ENCODE measurements at regions not wholly inside any gene's neighbourhood (a gene's known extent, or its start where the extent isn't known, plus 50 kb on each side); places are given as distances from the start of the nearest gene placed in this dataset.

DNA sequence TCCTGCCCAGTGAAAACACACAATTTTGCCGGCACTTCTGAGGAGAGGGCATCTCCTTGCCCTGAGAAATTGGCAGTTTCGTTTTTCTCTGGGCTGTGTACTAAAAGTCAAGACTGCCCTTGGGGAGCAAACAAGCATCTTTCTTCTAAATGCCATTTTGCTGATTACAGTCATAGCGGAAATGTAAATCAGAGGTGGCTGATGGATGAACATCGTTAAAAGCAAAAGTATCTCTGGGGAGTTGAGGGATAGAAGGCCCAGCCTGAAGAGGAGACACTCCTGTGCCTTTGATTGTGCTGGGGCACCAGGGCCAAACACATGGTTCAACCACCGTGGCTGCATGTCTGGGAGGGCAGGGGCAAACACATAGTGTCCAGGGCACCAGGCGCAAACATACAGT, 49.8 kb downstream of the ABCC12 start:
- Mint-ChIP-seq H3K4me1 (ENCODE audit: low read depth) (peaks cover 7% of the 10 kb centered on the region), H3K4me3 (ENCODE audit: unreplicated experiment) (no peak overlapping the region), H3K27ac (ENCODE audit: unreplicated experiment) (no peak overlapping the region), H3K27me3 (ENCODE audit: low read depth) (peaks cover 22% of the 10 kb centered on the region), H3K36me3 (ENCODE audit: low read depth) (no peaks in the 10 kb centered on the region), H3K9me3 (ENCODE audit: low read depth) (no peaks in the 10 kb centered on the region)
- DNase-seq (ENCODE audit: low spot score) = no peak
- TF ChIP-seq, protein P1, sequence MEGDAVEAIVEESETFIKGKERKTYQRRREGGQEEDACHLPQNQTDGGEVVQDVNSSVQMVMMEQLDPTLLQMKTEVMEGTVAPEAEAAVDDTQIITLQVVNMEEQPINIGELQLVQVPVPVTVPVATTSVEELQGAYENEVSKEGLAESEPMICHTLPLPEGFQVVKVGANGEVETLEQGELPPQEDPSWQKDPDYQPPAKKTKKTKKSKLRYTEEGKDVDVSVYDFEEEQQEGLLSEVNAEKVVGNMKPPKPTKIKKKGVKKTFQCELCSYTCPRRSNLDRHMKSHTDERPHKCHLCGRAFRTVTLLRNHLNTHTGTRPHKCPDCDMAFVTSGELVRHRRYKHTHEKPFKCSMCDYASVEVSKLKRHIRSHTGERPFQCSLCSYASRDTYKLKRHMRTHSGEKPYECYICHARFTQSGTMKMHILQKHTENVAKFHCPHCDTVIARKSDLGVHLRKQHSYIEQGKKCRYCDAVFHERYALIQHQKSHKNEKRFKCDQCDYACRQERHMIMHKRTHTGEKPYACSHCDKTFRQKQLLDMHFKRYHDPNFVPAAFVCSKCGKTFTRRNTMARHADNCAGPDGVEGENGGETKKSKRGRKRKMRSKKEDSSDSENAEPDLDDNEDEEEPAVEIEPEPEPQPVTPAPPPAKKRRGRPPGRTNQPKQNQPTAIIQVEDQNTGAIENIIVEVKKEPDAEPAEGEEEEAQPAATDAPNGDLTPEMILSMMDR (IDR thresholded peaks at IDR 0.05) = no peak

DNA sequence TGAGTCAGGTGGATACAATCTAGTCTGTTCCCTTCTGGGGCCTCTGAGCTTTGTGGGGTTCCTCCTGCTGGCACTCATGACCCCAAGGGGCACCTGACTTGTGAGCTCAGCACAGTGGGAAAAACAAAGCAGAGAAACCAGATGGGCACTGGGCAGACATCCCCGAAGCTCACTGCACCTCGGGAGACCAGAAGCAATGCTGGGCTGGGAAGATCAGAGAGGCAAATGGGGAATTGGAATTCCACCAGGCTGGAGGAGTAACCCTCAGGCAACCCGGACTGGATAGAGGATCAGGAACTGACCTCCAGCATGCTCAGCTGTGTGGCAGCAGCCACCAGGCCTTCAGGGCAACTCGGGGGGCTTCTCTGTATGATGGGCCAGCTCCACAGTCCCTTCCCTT, 50.3 kb downstream of the ABCC12 start:
- peaks cover 9% of the 10 kb centered on the region for H3K4me1 Mint-ChIP-seq (ENCODE audit: low read depth)

GRCh38 chr16:48103591-48103990, 52.2 kb downstream of the ABCC12 start:
- H3K27ac Mint-ChIP-seq (ENCODE audit: unreplicated experiment) = no peak overlapping the region
- H3K36me3 Mint-ChIP-seq (ENCODE audit: low read depth) = no peaks in the 10 kb centered on the region
- DNase-seq (ENCODE audit: low spot score) = no peak
- H3K9me3 Mint-ChIP-seq (ENCODE audit: low read depth) = no peaks in the 10 kb centered on the region
- peaks cover 7% of the 10 kb centered on the region for H3K27me3 Mint-ChIP-seq (ENCODE audit: low read depth)
- TF ChIP-seq, protein P1 (IDR thresholded peaks at IDR 0.05) = no peak
- peaks cover 12% of the 10 kb centered on the region for H3K4me1 Mint-ChIP-seq (ENCODE audit: low read depth)
- H3K4me3 Mint-ChIP-seq (ENCODE audit: unreplicated experiment) = no peak overlapping the region

More for the DNA sequence above, 50.3 kb downstream of the ABCC12 start:
- Mint-ChIP-seq H3K36me3 (ENCODE audit: low read depth) (no peaks in the 10 kb centered on the region), H3K27ac (ENCODE audit: unreplicated experiment) (no peak overlapping the region), H3K9me3 (ENCODE audit: low read depth) (no peaks in the 10 kb centered on the region), H3K4me3 (ENCODE audit: unreplicated experiment) (no peak overlapping the region), H3K27me3 (ENCODE audit: low read depth) (peaks cover 17% of the 10 kb centered on the region)
- TF ChIP-seq, protein P1 (IDR thresholded peaks at IDR 0.05) = no peak
- DNase-seq (ENCODE audit: low spot score) = no peak

GRCh38 chr16:48102083-48103008, 53.4 kb downstream of the ABCC12 start:
- TF ChIP-seq, protein P1 (IDR thresholded peaks at IDR 0.05) = no peak
- H3K4me3 Mint-ChIP-seq (ENCODE audit: unreplicated experiment) = no peak overlapping the region
- peaks cover 19% of the 10 kb centered on the region for H3K4me1 Mint-ChIP-seq (ENCODE audit: low read depth)
- no peak for DNase-seq (ENCODE audit: low spot score)
- peaks cover 7% of the 10 kb centered on the region for H3K27me3 Mint-ChIP-seq (ENCODE audit: low read depth)
- H3K36me3 Mint-ChIP-seq (ENCODE audit: low read depth) = no peaks in the 10 kb centered on the region
- no peak overlapping the region for H3K27ac Mint-ChIP-seq (ENCODE audit: unreplicated experiment)
- H3K9me3 Mint-ChIP-seq (ENCODE audit: low read depth) = no peaks in the 10 kb centered on the region

GRCh38 chr16:48101069-48101674, 54.6 kb downstream of the ABCC12 start:
- no peaks in the 10 kb centered on the region for H3K36me3 Mint-ChIP-seq (ENCODE audit: low read depth)
- TF ChIP-seq, protein P1 (IDR thresholded peaks at IDR 0.05) = no peak
- no peak for DNase-seq (ENCODE audit: low spot score)
- H3K27ac Mint-ChIP-seq (ENCODE audit: unreplicated experiment) = no peak overlapping the region
- no peaks in the 10 kb centered on the region for H3K9me3 Mint-ChIP-seq (ENCODE audit: low read depth)
- peaks cover 5% of the 10 kb centered on the region for H3K27me3 Mint-ChIP-seq (ENCODE audit: low read depth)
- H3K4me3 Mint-ChIP-seq (ENCODE audit: unreplicated experiment) = no peak overlapping the region
- peaks cover 19% of the 10 kb centered on the region for H3K4me1 Mint-ChIP-seq (ENCODE audit: low read depth)
